ENCODE measurements at regions not wholly inside any gene's neighbourhood (a gene's known extent, or its start where the extent isn't known, plus 50 kb on each side); places are given as distances from the start of the nearest gene placed in this dataset.

GRCh38 chr6:22926790-22927354, 357.5 kb downstream of the HDGFL1 start:
- intact Hi-C loops (cut with micrococcal nuclease) = no loop called here

- intact Hi-C loops (cut with micrococcal nuclease) = no loop called here
Measured at GRCh38 chr6:22928775-22929174, 359.4 kb downstream of the HDGFL1 start.

DNA sequence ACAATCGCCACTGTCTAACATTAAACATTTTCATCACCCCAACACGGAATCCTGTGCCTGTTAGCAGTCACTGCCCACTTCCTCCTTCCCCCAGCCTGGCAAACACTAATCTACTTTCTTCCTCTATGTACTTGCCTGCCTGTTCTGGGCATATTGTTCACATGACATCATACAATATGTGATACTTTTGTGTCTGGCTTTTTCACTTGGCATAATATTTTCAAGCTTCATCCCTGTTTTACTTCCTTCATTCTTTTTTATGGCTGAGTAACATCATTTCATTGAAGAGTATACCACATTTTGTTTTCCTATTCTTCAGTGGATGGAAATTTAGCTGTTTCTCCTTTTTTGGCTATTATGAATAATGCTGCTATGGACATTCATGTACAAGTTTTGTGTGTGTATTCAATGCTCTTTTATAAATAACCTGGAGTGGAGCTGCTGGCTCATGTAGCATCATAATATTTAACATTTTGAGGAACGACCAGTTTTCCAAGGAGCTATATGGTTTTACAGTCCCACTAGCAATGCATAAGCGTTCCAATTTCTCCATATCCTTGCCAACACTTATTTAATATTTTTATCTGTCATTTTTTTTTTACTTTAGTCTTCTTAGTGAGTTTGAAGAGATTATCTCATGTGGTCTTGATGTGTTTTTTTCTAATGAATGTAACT, 360.1 kb downstream of the HDGFL1 start:
- intact Hi-C loops (cut with micrococcal nuclease) = no loop called here

- intact Hi-C loops (cut with micrococcal nuclease) = no loop called here
Measured at GRCh38 chr6:22940581-22941290, 371.4 kb downstream of the HDGFL1 start.

DNA sequence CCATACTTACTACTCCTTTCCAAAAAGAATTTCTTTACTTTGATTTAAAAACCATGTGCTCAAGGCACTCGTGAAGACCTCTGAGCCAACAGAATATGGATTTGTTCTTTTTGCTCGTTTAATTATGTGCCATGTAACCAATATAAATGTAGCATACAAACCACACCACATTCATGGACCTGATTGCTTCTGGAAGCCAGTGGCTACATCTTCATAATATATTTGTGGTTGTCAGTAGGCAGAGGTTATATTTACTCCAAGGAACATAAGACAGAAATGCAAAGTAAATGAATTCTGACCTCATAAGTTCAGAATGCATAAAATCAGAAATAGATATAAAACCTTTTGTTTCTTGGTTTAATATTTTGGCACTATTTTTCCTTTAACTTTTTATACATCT, 373.0 kb downstream of the HDGFL1 start:
- intact Hi-C loops (cut with micrococcal nuclease) = no loop called here

- intact Hi-C loops (cut with micrococcal nuclease) = no loop called here
Measured at GRCh38 chr6:22943327-22943726, 374.0 kb downstream of the HDGFL1 start.

DNA sequence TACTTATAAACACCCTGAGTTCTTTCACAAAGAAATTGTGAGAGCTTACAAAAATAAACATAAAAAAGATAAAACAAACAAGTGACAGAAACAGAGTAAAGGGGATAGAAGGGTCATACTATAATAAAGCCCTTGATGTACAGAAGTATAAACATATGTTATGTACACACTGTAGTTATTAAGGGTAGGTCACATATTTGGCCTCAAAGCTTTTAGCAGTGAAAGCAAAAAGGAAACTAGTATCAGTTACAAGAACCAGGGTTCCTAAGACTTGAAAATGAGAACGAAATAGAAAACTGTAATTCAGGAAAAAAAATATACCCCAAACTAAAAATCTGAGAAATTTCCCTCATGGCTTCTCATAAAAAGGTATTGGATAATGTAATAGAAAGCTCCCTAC, 380.6 kb downstream of the HDGFL1 start:
- intact Hi-C loops (cut with micrococcal nuclease) = loop anchor here (10.0 kb wide), 1 partner anchor 1355 kb away; the partner anchor contains the start of gene SOX4

DNA sequence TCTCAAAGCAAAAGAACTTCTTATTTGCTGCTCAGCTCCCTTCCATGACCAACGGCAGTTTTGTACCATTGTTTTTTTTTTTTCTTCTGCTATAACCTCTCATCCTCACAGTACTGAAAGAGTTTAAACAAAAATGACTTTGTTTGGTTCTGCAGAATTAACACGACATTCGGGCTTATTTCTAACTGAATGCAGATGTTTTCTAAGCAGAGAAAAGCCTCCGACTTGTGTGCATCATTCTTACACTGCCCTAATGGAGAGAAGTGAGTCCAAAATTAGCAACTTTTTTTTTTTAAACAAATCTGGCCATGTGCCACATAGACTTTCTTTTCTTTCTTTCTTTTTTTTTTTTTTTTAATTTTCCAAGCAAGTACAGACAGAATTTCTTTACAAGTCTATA, 382.7 kb downstream of the HDGFL1 start:
- intact Hi-C loops (cut with micrococcal nuclease) = loop anchor here (10.0 kb wide), 1 partner anchor 1357 kb away; the partner anchor contains the start of gene SOX4

DNA sequence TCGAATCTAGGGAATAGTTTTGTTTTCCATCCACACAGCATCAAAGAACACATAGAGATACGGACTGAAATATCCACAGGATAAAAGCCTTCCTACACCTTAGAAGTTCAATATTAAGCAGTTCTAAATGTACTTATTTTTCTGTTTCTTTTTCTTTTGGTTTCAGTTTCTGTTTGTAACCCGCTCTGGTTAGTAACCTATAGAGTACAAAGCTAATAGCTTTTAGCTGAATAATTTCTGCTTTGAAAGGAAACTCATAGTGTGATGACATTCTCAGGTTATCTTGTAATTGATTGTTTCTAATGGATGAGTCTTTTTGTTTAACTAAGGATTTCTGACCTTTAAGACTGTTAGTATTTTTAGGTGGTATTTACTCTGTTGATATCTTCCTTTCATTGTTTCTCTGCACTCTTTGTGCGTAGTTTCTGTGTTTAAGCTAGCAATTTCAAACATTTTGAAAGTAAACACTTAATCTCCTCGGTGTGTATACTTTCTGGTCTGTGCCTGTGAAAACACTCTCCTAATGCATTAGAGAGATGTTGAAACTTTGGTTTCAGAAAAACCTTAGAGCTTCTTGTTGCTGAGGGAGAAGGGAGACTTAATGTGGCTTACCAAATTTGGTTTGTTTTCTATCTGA, 385.5 kb downstream of the HDGFL1 start:
- intact Hi-C loops (cut with micrococcal nuclease) = loop anchor here (10.0 kb wide), 1 partner anchor 1360 kb away; the partner anchor contains the start of gene SOX4

DNA sequence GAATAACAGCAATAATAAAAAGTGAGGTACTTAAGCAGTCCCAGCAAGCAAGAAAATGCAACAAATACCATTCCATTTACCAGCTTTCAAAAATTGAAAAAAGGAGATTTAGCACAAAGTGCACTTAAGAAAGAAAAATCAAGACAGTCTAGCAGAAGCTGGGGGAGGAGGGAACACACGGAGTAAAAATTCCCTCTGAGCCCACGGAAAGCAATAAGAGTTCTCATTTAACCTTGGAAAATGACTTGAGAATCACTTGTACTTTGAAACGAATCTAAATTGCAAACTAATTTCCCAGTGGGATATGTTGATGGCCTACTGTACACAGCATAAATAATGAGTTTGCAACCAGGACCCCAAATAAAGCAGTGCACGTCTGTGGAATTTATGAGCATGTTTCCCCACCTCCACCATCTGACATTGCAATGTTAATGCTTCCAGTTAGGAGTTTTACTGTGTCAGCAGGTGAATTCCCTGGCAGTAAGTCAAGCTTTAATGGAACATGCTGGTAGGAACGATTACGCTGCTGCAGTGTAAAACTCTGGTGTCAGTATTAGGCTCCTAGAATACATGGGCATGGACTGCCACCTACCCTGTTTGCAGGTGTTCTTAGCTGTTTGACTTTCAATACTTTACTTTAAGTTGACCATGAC, 386.8 kb downstream of the HDGFL1 start:
- intact Hi-C loops (cut with micrococcal nuclease) = loop anchor here (10.0 kb wide), 1 partner anchor 1361 kb away; the partner anchor contains the start of gene SOX4

DNA sequence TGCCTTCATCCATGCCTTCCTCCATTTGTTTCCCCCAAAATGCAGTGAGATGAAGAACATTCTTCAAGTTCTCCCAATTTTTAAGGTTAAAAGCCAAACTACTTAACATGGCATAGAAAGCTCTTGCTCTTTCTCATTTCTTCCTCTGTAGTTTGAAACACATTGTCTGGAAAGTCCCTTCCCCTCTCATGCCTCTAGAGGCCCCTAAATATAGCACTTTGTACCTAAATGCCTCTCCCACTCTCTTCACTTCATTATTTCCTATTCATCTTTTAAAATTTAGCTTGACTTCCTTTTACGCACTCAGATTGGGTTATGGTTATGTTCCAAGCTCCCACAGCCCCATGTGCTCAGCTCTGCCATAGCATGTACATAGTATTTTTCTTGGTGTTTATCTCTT, 389.3 kb downstream of the HDGFL1 start:
- intact Hi-C loops (cut with micrococcal nuclease) = loop anchor here (10.0 kb wide), 1 partner anchor 1364 kb away; the partner anchor contains the start of gene SOX4

GRCh38 chr6:22959571-22959970, 390.2 kb downstream of the HDGFL1 start:
- intact Hi-C loops (cut with micrococcal nuclease) = loop anchor here (10.0 kb wide), 1 partner anchor 1365 kb away; the partner anchor contains the start of gene SOX4

DNA sequence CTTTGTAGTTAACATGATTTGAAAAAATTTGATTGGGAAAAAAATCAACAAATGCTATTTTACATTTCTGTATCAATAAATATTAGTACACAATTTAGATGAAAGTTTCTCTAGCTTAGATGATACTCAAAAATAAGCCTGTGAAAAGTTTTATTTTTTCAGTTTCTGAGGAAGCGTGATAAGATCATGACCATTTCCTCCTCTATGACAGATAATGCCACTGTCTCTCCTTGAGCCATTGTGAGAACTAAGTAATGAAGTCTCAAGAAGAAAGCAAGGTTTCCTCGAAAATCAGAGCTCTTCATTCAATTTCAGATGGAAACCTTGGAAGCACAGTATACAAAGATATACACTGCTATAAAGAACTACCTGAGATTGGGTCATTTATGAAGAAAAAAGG, 395.0 kb downstream of the HDGFL1 start:
- intact Hi-C loops (cut with micrococcal nuclease) = no loop called here

DNA sequence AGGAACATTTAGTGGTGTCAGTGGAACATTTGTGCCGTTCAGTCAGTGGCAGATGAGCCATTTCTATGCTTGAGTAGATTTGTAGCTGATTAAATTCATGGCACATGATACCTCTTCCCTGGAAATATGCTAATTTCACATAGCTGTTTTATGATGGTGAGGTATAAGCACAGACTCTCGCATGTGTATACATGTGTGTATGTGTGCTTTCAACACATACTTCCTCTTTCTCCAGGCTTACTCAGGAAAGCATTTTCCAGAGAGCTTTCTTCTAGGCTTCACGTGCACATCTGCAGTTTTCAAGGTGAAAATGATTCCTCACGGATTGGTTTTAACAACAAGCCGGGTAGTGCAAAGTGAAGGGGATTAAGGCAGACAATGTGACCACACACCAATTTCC, 396.5 kb downstream of the HDGFL1 start:
- intact Hi-C loops (cut with micrococcal nuclease) = no loop called here

DNA sequence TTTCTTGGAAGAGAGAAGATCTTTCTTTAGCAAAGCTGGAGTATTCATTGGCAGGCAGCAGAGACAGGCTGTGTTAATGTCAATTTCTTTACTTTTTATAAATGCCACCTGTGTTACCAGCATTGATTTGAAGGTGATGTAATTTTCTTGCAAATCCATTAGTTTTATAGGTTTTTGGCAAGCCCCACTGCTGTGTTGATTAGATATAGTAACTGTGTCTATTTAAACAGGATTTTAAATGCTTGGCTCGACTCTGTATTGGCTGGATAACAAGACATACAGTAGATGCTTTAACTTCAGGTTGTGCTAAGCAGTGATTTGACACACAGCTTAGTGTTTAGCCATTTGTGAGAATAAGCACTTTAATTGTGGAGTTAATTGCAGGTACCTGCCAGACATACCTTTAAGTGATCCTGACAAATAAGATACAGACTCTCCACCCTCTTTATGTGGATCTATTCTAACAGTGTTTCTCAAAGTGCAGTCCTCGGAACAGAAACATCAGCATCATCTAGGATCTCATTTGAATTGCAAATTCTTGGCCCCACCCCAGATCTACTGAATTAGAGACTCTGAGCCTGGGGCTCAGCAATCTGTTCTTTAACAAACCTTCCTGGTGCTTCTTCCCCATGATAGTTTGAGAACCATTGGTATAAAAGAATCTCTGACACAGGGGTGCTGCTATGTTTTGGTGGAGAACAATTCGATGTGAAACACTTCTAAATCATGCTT, 397.5 kb downstream of the HDGFL1 start:
- intact Hi-C loops (cut with micrococcal nuclease) = no loop called here

- intact Hi-C loops (cut with micrococcal nuclease) = no loop called here
Measured at GRCh38 chr6:22970004-22970403, 400.6 kb downstream of the HDGFL1 start.

DNA sequence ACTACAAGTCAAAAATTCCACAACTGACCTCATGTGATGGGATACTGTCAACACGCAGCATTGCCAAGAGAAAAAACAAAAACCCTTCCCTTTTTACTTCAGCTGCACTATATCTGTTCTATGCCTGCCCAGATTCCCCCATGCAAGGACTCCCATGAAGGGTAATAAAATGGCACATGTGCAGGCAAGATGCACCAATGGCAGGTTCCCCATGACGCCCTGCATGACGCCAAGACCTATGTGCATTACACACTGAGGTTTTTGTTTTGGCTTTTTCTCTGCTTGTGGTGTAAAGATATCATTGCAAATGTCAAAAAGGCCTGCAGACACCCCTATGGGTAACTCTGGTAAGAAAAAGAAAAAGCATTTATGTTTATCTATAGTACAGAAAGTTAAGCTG, 403.4 kb downstream of the HDGFL1 start:
- intact Hi-C loops (cut with micrococcal nuclease) = no loop called here

DNA sequence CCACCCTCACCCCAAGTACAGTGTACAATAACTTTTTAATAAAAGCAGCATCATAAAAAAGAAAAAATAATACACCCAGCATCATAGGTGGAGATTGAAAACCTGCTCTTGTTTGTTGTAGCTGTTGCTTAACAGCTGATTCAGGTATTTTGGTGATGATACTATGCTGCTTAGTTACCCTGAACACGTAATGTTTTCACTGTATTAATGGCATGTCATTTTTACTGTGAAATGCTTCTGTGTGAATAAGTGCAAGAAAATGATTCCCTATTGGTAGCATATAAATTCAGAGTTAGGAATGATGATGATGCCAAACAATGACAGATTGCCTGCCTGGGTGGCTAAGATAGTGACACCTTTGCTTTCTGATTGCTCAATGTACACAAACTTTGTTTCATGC, 405.7 kb downstream of the HDGFL1 start:
- intact Hi-C loops (cut with micrococcal nuclease) = no loop called here

- intact Hi-C loops (cut with micrococcal nuclease) = no loop called here
Measured at GRCh38 chr6:22980446-22980845, 411.1 kb downstream of the HDGFL1 start.

DNA sequence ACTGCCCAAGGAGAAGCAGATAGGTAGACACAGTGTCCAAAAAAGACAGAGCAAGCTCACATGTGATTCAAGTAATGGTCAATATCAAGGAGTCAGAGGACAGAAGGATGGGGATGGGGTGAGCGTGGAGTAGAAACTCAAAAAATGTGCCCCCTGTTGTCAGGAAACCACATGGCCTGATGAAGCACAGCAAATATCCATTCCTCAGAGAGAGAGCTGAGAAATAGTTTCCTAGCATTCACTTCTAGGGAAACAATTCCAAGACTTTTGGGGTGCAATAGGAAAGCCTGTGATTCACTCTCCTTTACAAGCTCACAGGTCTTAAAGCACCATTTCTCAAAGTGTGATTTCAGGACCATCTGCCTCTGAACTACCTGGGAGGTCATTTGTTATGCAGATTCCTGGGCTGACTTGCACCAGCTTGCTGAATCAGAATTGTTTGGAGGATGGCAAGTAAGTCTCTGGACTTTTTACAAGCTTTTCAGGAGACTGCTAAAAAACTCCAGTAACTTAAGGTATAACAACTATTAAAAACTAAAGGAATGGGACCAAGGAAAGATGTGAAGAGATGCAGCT, 432.8 kb downstream of the HDGFL1 start:
- intact Hi-C loops (cut with micrococcal nuclease) = no loop called here
